Stimulated activated CD4-positive, alpha-beta T cell treated with anti-CD3 and anti-CD28 coated beads, TNF-alpha, amount 100 ng/mL, for 4 hours (primary cell): ENCODE measurements at regions not wholly inside any gene's neighbourhood (a gene's known extent, or its start where the extent isn't known, plus 50 kb on each side); places are given as distances from the start of the nearest gene placed in this dataset.
"Not testable (repeated sequence)": the region's sequence is repeated elsewhere in the genome, so short reads cannot be mapped to it uniquely, and the experiment has no call there.

Experiments used
- DNase-seq, 3 experiments: peaks; one replicate each; pipeline ENCODE4 v3.0.0-alpha.2; 2020; ENCODE audit warnings: low read depth in 3 of 3

DNA sequence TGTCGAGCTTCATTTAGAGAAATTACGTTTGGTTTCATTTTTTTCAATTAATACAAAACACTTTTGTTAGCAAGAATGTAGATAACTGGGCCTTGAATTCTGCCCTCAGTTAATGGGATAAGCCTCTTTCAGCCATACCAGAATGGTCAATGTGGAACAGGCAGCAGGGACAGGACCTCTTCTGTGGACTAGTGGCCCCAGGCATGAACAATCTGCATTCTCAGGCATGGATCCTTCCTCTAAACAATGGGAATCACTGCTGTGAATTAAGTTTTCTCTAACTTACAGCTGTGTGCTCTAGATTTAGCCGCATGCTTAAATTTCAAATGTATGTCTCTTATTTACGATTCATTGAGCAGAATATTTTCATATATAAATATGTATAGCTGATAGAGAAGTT lies 237.7 kb upstream of the PRKCQ start:
- no peak for DNase-seq

DNA sequence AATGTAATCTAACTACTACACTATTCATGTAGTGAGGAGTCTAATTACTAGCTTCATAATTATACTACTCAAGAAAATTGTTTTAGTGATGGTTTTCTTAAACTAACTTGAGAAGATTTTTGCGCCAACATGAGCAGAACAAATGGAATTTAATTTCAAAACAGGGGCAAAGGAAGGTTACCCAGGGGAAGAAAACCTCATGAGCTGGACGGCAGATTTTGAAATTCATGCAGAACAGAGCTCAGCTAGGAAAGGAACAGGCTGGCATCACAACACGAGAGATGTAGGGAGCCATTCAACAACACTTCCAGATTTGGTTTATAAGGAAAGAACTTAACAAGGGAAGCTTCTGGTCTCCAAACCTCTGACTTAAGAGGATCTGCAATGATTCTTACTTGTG lies 235.3 kb upstream of the PRKCQ start:
- DNase-seq: no peak

DNA sequence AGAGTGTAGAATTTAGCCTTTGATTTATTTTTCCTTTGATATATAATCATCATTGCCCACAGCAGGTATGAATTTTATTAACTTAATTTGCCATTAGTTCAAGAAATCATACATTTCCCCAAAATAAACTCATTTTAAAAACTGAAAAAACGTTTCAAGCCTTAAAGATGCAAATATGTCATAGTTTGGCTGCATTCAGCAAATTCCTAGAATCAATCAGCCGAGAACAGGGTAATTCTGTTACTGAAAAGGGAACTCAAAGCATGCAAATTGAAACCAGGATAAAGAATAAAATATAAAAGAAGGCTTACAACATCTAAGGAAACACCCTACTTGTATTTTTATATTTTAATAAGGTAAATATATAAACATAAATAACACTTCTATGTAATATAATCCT lies 233.8 kb upstream of the PRKCQ start:
- no peak for DNase-seq

GRCh38 chr10:6813306-6813705 lies 233.2 kb upstream of the PRKCQ start:
- no peak for DNase-seq

DNA sequence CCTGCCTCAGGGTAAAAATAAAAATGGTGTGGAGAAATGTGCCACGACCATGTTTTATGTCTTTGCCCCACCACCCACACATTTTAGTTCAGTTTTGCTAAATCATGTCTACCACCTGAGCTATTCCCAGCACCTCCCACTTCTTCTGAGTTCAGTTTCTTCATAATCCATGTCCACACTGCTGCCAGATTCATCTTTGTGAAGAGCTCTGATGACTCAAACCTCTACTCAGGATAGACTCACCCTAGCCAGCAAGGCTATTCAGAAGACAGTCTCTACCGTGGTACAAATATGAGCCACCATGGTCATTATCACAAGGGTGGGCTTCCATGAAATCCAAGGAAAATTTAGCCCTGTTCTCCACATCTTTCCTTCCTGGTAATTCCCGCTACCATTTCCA lies 231.1 kb upstream of the PRKCQ start:
- no peak for DNase-seq

GRCh38 chr10:6803427-6803783 lies 223.3 kb upstream of the PRKCQ start:
- no peak for DNase-seq

DNA sequence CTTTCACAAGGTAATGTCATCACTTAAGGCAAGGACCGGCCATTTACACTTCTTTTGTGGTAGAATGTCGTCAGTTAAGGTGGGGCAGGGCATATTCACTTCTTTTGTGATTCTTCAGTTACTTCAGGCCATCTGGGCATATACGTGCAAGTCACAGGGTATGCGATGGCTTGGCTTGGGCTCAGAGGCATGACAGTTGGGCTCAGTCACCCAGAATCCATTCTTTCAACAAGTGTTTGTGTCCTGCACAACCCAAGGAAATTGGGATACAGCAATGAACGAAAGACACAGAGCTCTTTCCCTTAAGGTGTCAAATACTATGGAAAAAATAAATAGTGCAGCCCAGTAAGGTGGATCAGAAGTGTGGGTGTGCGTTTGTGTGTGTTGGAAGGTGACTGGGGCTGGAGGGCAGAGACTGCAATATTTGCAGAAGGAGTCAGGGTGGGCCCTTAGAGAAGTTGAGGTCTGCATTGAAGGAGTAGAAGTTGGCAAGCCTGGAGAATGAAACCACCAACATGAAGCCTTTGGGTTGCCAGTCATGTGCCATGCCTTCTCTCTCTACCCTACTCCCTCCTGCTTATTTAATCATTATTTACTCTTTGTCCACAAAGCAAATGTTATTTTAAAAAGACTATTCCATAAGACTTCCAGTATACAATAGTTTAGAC lies 222.8 kb upstream of the PRKCQ start:
- no peak for DNase-seq

DNA sequence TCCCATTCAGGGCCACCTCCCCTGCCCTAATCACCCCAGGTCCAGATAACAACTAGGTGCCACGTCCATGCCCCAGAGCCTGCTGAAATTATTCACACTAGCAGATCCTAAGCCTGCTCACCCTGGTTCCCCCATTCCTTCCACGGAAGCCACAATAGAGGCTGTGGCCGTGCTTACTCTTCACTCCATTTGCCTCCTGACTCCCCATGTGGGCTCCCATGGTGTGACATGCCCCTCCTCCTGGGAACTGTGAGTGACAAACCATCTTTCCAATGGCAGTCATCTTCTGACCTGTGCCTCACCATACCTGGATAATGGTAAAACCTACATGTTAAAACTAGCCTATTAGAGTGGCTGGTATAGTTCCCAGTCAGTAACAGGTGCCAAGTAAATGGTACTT lies 216.2 kb upstream of the PRKCQ start:
- DNase-seq: no peak

- no peak for DNase-seq
Observed at GRCh38 chr10:6795541-6795940, 215.5 kb upstream of the PRKCQ start.

DNA sequence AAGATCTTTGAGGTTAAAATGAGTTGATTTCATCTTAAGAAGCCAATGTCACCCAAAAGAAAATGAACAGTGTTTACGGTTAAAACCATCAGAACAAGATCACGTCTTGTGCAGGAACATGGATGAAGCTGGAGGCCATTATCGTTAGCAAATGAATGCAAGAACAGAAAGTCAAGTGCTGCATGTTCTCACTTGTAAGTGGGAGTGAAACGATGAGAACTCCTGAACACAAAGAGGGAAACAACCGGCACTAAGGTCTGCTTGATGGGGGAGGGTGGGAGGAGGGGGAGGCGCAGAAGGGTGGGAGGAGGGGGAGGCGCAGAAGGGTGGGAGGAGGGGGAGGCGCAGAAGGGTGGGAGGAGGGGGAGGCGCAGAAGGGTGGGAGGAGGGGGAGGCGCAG lies 214.8 kb upstream of the PRKCQ start:
- not testable (repeated sequence) for DNase-seq

DNA sequence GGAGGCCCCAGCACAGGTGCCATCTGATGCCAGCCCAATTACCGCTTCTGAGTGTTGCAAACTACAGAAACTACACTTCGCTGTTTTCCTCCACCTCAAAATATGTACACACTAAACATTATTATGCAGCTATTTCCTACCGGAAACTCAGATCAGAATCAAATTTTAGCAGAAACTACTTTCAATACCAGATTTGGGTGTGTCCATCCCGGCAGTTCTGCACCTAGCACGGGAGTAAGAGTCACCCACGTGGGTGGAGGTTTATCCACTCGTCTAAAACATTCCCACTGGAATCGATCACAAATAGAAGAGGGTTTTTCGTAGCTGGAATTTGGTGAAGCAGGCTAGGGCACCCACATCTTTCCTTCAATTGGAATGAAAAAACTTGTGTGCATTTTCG lies 214.4 kb upstream of the PRKCQ start:
- no peak for DNase-seq

- no peak for DNase-seq
Observed at GRCh38 chr10:6788731-6789130, 208.7 kb upstream of the PRKCQ start.

DNA sequence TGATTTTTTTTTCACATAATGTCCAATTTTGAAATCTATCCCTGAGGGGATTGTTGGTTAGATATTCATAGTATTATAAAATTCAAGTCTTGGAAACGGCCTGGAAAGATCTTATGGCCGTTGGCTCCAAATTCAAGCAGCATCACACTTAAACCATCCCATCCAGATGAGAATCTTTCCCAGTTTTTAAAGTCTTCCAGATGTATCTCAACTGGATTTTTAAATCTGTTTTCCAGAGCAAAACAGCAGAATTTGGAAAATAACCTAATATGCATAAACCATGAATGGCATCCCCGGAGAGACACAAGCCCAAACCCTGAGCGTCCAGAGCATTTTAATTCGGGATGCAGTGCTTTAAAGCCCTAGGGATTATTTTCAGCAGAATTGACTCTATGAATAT lies 208.2 kb upstream of the PRKCQ start:
- DNase-seq: no peak

DNA sequence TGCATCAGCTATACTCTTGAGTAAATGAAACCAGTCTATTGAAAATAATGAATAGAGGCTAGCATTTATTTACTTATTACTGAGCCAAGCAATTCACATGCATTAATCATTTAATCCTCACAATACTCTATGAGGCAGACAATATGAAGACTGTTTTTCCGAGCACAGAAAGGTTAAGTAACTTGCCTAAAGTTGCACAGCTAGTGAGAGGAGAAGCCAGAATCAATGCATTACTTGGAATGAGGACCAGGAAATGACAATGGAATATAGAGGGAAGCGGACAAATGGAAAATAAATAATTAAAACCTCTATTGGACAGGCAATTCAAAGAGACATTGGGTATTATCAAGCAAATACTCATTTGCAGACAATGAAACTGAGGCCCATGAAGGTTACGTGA lies 207.6 kb upstream of the PRKCQ start:
- no peak for DNase-seq

- no peak for DNase-seq
Observed at GRCh38 chr10:6787091-6787490, 207.0 kb upstream of the PRKCQ start.

- DNase-seq: no peak
Observed at GRCh38 chr10:6786579-6787031, 206.5 kb upstream of the PRKCQ start.

DNA sequence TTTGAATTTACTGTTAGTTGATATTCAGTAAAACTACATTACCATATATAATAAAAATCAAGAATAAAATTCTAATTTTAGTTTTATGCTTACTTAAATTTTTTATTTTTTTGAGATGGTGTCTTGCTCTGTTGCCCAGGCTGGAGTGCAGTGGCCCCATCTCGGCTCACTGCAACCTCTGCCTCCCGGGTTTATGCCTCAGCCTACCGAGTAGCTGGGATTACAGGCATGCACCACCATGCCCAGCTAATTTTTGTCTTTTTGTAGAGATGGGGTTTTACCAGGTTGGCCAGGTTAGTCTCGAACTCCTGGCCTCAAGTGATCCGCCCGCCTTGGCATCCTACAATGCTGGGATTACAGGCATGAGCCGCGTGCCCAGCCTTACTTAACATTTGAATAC lies 204.4 kb upstream of the PRKCQ start:
- not testable (repeated sequence) for DNase-seq

- no peak for DNase-seq
Observed at GRCh38 chr10:6783471-6783870, 203.4 kb upstream of the PRKCQ start.

DNA sequence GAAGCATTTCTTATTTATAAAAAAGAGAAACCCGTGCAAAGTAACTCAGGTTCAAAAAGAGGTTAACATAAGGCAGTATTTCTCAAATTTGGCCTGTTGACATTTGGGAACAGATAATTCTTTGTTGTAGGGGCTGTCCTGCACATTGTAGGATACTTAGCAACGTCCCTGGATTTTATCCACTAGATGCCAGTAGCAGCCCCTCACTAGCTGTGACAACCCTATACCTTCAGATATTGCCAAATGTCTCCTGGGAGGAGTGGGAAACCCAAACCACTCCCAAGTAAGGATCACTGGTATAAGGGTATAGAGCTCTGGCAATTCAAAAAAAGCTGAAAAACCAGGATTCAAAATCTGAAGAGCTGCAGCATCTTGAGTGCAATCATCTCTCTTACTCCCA lies 202.3 kb upstream of the PRKCQ start:
- DNase-seq: no peak

DNA sequence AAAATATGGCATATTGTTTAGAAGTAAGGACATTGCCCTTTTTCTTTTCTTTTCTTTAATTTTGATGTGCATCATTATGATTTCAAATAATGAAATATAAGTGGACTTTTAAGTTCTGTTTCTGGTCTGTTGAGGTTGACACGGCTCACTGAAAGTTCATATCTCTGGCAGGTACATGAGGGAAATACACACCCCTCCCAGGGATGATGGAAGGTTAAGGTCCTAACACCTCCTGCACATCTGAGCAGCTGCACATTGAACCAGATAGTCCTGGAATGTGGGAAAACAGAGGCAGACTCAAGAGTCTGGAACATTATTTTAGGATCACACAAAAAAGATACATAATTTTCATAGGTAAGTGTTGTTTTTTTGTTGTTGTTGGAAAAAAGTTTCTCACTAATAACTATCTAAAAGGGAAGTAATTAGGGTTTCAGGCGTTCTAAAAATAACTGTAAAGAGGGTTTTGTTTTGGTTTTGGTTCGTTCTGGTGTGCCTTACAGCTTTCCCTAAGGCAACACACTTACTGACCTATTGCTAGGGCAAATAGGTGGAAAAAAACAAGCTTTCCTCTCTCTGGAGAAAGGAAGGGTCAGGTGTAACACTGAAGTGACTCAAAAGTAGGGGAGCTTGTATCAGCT lies 201.2 kb upstream of the PRKCQ start:
- no peak for DNase-seq

GRCh38 chr10:6780008-6780677 lies 200.1 kb upstream of the PRKCQ start:
- DNase-seq: no peak

- DNase-seq: no peak
Observed at GRCh38 chr10:6778992-6779701, 199.1 kb upstream of the PRKCQ start.

- no peak for DNase-seq
Observed at GRCh38 chr10:6776170-6776569, 196.1 kb upstream of the PRKCQ start.
